Neural progenitor cell (in vitro differentiated cells): ENCODE measurements at regions not wholly inside any gene's neighbourhood (a gene's known extent, or its start where the extent isn't known, plus 50 kb on each side); places are given as distances from the start of the nearest gene placed in this dataset.

Source experiments
- DNase-seq: peaks from one replicate; pipeline ENCODE4 v3.0.0-alpha.2; 2016; ENCODE audit warnings: low spot score
- H2AFZ ChIP-seq: fragments of 200-600 bp; sonication (generic); replicated peaks from 2 replicates; pipeline ENCODE4 v1.6.1; 2016; ENCODE audit warnings: antibody characterized with exemption
- H3F3A ChIP-seq: fragments of 200-600 bp; sonication (generic); 2 replicates; pipeline ENCODE4 v1.6.1; 2016; ENCODE audit warnings: antibody characterized with exemption, low read depth
- H3K27ac ChIP-seq: fragments of 200-600 bp; sonication (generic); 2 replicates; pipeline ENCODE4 v1.5.1; 2016; ENCODE audit warnings: mild to moderate bottlenecking
- H3K27me3 ChIP-seq: fragments of 200-600 bp; sonication (generic); 2 replicates; pipeline ENCODE4 v1.6.1; 2016; ENCODE audit warnings: mild to moderate bottlenecking, moderate library complexity
- H3K36me3 ChIP-seq: fragments of 200-600 bp; sonication (generic); 2 replicates; pipeline ENCODE4 v1.5.1; 2016
- H3K4me1 ChIP-seq: fragments of 200-600 bp; sonication (generic); 2 replicates; pipeline ENCODE4 v1.6.1; 2016; ENCODE audit warnings: mixed run types
- H3K4me2 ChIP-seq: fragments of 200-600 bp; sonication (generic); 2 replicates; pipeline ENCODE4 v1.6.1; 2016
- H3K4me3 ChIP-seq: fragments of 200-600 bp; sonication (generic); 2 replicates; pipeline ENCODE4 v1.5.1; 2016
- H3K79me2 ChIP-seq: fragments of 200-600 bp; sonication (generic); 2 replicates; pipeline ENCODE4 v1.6.1; 2016; ENCODE audit warnings: low read depth
- H3K9ac ChIP-seq: fragments of 200-600 bp; sonication (generic); 2 replicates; pipeline ENCODE4 v1.6.1; 2016
- H3K9me3 ChIP-seq: fragments of 200-600 bp; sonication (generic); 2 replicates; pipeline ENCODE4 v1.5.1; 2016; ENCODE audit warnings: low read depth
- H4K20me1 ChIP-seq: fragments of 200-600 bp; sonication (generic); 2 replicates; pipeline ENCODE4 v1.6.1; 2016; ENCODE audit warnings: low read depth
- H3K27ac Mint-ChIP-seq: 3 replicates; pipeline ENCODE4 v1.8.0; 2021; ENCODE audit warnings: mixed read lengths
- H3K27me3 Mint-ChIP-seq: 2 replicates; pipeline ENCODE4 v1.8.0; 2022; ENCODE audit warnings: low read depth, mild to moderate bottlenecking, inconsistent platforms, moderate library complexity, mixed read lengths; ENCODE audit not compliant: insufficient read depth
- H3K36me3 Mint-ChIP-seq: 3 replicates; pipeline ENCODE4 v1.8.0; 2021; ENCODE audit warnings: mixed read lengths
- H3K4me1 Mint-ChIP-seq: 3 replicates; pipeline ENCODE4 v1.8.0; 2021; ENCODE audit warnings: mixed read lengths
- H3K4me3 Mint-ChIP-seq: 3 replicates; pipeline ENCODE4 v1.8.0; 2021; ENCODE audit warnings: mild to moderate bottlenecking, moderate library complexity, mixed read lengths
- H3K9me3 Mint-ChIP-seq: 3 replicates; pipeline ENCODE4 v1.8.0; 2020; ENCODE audit warnings: mixed read lengths
- EZH2 ChIP-seq: fragments of 200-600 bp; sonication (generic); IDR thresholded peaks from 2 replicates; pipeline ENCODE4 v1.6.1; 2017; ENCODE audit warnings: antibody characterized with exemption, mild to moderate bottlenecking, moderate library complexity
- EZH2phosphoT487 ChIP-seq: fragments of 200-600 bp; sonication (generic); IDR thresholded peaks from 2 replicates; pipeline ENCODE4 v1.6.1; 2017; ENCODE audit warnings: antibody characterized with exemption
- TF ChIP-seq, protein P1 (sequence below): fragments of 200-600 bp; sonication (generic); IDR thresholded peaks from 2 replicates; pipeline ENCODE4 v1.5.1; 2017; ENCODE audit warnings: antibody characterized with exemption, mild to moderate bottlenecking

DNA sequence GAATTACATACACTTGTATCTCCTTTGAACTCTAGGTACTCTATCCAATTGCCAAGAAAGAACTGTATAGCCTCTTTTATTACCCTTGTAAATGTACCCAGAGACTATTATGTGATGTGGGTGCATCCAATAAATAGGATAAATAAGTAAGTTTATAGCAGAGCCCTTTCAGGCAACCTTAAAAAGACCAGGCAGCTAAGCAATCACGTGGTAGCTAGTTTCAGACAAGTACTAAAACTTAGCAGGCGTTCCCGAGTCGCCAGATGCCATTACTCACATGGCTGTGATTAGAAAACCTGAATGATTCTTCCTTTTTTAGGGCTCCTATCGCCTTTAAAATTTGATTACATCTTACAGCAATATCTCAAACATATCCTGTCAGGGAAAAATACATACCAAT lies 1303.0 kb downstream of the EFNB2 start:
- Histone ChIP-seq H3K4me3 (no peak overlapping the region), H3F3A (no peaks in the 10 kb centered on the region), H3K9ac (no peak overlapping the region), H3K36me3 (no peaks in the 10 kb centered on the region), H3K27ac (no peak overlapping the region), H4K20me1 (no peaks in the 10 kb centered on the region), H3K9me3 (no peaks in the 10 kb centered on the region), H3K4me2 (no peak overlapping the region), H3K4me1 (no peaks in the 10 kb centered on the region), H3K27me3 (no peaks in the 10 kb centered on the region), H3K79me2 (no peaks in the 10 kb centered on the region), H2AFZ (no peak overlapping the region)
- no peaks in the 10 kb centered on the region for H3K36me3 Mint-ChIP-seq
- peaks cover 4% of the 10 kb centered on the region for H3K9me3 Mint-ChIP-seq
- no peaks in the 10 kb centered on the region for H3K4me1 Mint-ChIP-seq
- no peak overlapping the region for H3K27ac Mint-ChIP-seq
- H3K27me3 Mint-ChIP-seq: peaks cover 3% of the 10 kb centered on the region
- no peak for DNase-seq
- no peak overlapping the region for H3K4me3 Mint-ChIP-seq
- TF ChIP-seq EZH2 (no peak), EZH2phosphoT487 (no peak)
- TF ChIP-seq, protein P1, sequence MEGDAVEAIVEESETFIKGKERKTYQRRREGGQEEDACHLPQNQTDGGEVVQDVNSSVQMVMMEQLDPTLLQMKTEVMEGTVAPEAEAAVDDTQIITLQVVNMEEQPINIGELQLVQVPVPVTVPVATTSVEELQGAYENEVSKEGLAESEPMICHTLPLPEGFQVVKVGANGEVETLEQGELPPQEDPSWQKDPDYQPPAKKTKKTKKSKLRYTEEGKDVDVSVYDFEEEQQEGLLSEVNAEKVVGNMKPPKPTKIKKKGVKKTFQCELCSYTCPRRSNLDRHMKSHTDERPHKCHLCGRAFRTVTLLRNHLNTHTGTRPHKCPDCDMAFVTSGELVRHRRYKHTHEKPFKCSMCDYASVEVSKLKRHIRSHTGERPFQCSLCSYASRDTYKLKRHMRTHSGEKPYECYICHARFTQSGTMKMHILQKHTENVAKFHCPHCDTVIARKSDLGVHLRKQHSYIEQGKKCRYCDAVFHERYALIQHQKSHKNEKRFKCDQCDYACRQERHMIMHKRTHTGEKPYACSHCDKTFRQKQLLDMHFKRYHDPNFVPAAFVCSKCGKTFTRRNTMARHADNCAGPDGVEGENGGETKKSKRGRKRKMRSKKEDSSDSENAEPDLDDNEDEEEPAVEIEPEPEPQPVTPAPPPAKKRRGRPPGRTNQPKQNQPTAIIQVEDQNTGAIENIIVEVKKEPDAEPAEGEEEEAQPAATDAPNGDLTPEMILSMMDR: no peak

DNA sequence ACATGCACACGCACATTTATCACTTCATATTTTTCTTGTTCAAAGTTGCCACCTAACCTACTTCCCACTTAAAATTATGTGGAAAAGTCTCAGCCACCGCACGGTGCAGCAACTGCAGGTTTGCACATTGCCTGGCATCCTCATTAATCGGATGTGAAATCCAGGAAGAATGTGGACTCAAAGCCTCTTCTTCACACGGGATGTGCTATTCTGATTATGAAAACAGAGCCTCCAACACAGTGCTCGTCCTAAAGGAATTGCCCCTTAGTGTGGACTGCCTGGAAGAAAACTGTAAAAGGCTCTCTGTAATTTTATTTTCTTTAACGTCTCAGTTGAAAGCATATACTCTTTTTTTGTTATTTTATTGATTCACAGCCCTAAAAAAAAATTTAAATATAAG lies 1303.5 kb downstream of the EFNB2 start:
- H3K9ac ChIP-seq: no peak overlapping the region
- H3K4me1 Mint-ChIP-seq: no peaks in the 10 kb centered on the region
- peaks cover 4% of the 10 kb centered on the region for H3K9me3 Mint-ChIP-seq
- no peak overlapping the region for H3K4me3 ChIP-seq
- no peaks in the 10 kb centered on the region for H3F3A ChIP-seq
- no peak for TF ChIP-seq EZH2phosphoT487
- TF ChIP-seq, protein P1: no peak
- no peak for TF ChIP-seq EZH2
- no peaks in the 10 kb centered on the region for H3K36me3 ChIP-seq
- no peaks in the 10 kb centered on the region for H3K4me1 ChIP-seq
- H4K20me1 ChIP-seq: no peaks in the 10 kb centered on the region
- H3K27me3 Mint-ChIP-seq: peaks cover 3% of the 10 kb centered on the region
- H2AFZ ChIP-seq: no peak overlapping the region
- no peak overlapping the region for H3K4me3 Mint-ChIP-seq
- no peak overlapping the region for H3K4me2 ChIP-seq
- no peaks in the 10 kb centered on the region for H3K9me3 ChIP-seq
- no peaks in the 10 kb centered on the region for H3K36me3 Mint-ChIP-seq
- no peak overlapping the region for H3K27ac ChIP-seq
- H3K27ac Mint-ChIP-seq: no peak overlapping the region
- H3K27me3 ChIP-seq: no peaks in the 10 kb centered on the region
- no peak for DNase-seq
- no peaks in the 10 kb centered on the region for H3K79me2 ChIP-seq

DNA sequence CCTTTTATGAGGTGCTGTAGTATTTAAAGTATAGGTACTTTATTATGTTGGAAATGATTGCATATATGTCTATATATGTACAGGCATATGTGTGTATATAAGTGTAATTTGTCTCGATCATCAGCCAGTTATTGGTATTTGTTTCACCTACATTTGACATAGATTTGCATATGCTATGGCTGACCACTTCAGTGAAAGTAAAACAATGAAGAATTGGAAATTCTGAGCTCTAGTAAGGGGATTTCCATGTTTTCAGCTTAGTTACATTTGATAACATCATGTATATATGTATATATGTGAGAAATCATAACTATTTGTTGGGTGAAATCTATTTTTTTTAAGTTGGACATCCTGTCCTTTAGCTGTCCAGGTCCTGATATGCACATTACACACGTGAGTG lies 1303.9 kb downstream of the EFNB2 start:
- no peak overlapping the region for H2AFZ ChIP-seq
- Mint-ChIP-seq H3K27me3 (peaks cover 3% of the 10 kb centered on the region), H3K4me3 (no peak overlapping the region), H3K4me1 (no peaks in the 10 kb centered on the region), H3K36me3 (no peaks in the 10 kb centered on the region), H3K27ac (no peak overlapping the region), H3K9me3 (peaks cover 4% of the 10 kb centered on the region)
- no peaks in the 10 kb centered on the region for H4K20me1 ChIP-seq
- no peaks in the 10 kb centered on the region for H3K79me2 ChIP-seq
- H3F3A ChIP-seq: no peaks in the 10 kb centered on the region
- H3K4me2 ChIP-seq: no peak overlapping the region
- no peaks in the 10 kb centered on the region for H3K27me3 ChIP-seq
- no peak overlapping the region for H3K4me3 ChIP-seq
- H3K9ac ChIP-seq: no peak overlapping the region
- H3K27ac ChIP-seq: no peak overlapping the region
- H3K36me3 ChIP-seq: no peaks in the 10 kb centered on the region
- H3K4me1 ChIP-seq: no peaks in the 10 kb centered on the region
- H3K9me3 ChIP-seq: no peaks in the 10 kb centered on the region
- no peak for DNase-seq
- TF ChIP-seq EZH2 (no peak), EZH2phosphoT487 (no peak)
- TF ChIP-seq, protein P1: no peak

DNA sequence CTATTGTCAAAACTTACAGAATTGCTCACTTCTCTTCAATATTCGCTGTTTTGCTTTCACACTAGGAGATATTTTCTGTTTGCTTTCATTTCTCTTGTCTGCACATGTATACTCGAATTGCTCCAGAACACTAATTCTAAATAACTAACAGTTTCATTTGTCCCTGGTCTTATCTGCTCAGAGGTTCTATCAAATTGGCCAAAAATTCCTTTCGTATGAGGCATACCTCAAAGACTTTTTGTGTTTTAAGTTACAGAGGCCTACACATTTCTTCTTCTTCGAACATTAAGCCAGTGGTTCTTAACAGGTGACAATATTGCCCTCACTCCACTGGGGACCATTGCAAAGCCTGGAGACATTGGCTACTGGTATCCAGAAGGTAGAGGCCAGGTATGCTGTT lies 1314.6 kb downstream of the EFNB2 start:
- no peaks in the 10 kb centered on the region for H3K79me2 ChIP-seq
- H3K4me1 ChIP-seq: no peaks in the 10 kb centered on the region
- no peak overlapping the region for H3K4me2 ChIP-seq
- Mint-ChIP-seq H3K4me1 (peaks cover 8% of the 10 kb centered on the region), H3K27ac (no peak overlapping the region), H3K4me3 (no peak overlapping the region), H3K27me3 (peaks cover 2% of the 10 kb centered on the region), H3K36me3 (no peaks in the 10 kb centered on the region), H3K9me3 (peaks cover 5% of the 10 kb centered on the region)
- H2AFZ ChIP-seq: no peak overlapping the region
- DNase-seq: no peak
- no peaks in the 10 kb centered on the region for H4K20me1 ChIP-seq
- no peaks in the 10 kb centered on the region for H3K27me3 ChIP-seq
- H3K36me3 ChIP-seq: no peaks in the 10 kb centered on the region
- no peaks in the 10 kb centered on the region for H3F3A ChIP-seq
- TF ChIP-seq EZH2phosphoT487 (no peak), EZH2 (no peak)
- TF ChIP-seq, protein P1: no peak
- no peaks in the 10 kb centered on the region for H3K9me3 ChIP-seq
- H3K4me3 ChIP-seq: no peak overlapping the region
- H3K9ac ChIP-seq: no peak overlapping the region
- no peak overlapping the region for H3K27ac ChIP-seq
